ENCODE measurements at regions not wholly inside any gene's neighbourhood (a gene's known extent, or its start where the extent isn't known, plus 50 kb on each side); places are given as distances from the start of the nearest gene placed in this dataset.

GRCh38 chr10:91108820-91109219 is 111.6 kb upstream of the PCGF5 start:
- H3K27me3 ChIP-seq, result no peaks in the 10 kb centered on the region
- no peak overlapping the region for H3K4me3 ChIP-seq
- H3K36me3 ChIP-seq, result no peaks in the 10 kb centered on the region
- TF ChIP-seq POLR2A (IDR thresholded peaks at IDR 0.05), result no peak
- TF ChIP-seq CTCF (IDR thresholded peaks at IDR 0.05), result no peak
- DNase-seq (no peak), ATAC-seq (no peak)
- intact Hi-C loops (cut with DNase I), result loop anchor here in 1 of 10 donors (10.0 kb wide), 1 partner anchor 46 kb away; no protein-coding TSS in a partner anchor
- peaks cover 0 to 12% (median 1%) of the 10 kb centered on the region in 12 donors for H3K4me1 ChIP-seq
- H3K9me3 ChIP-seq, result peaks cover 0 to 8% (median 0%) of the 10 kb centered on the region in 12 donors
- H3K27ac ChIP-seq, result no peak overlapping the region

GRCh38 chr10:91111060-91111459 is 109.4 kb upstream of the PCGF5 start:
- ATAC-seq (peak in 3 of 4 donors; percentile 60 to 77 (median 68)), DNase-seq (no peak)
- TF ChIP-seq POLR2A (IDR thresholded peaks at IDR 0.05), result no peak
- TF ChIP-seq CTCF (IDR thresholded peaks at IDR 0.05), result no peak
- H3K27me3 ChIP-seq, result no peaks in the 10 kb centered on the region
- peaks cover 0 to 10% (median 0%) of the 10 kb centered on the region in 12 donors for H3K4me1 ChIP-seq
- H3K4me3 ChIP-seq, result no peak overlapping the region
- H3K9me3 ChIP-seq, result peaks cover 0 to 8% (median 0%) of the 10 kb centered on the region in 12 donors
- no peaks in the 10 kb centered on the region for H3K36me3 ChIP-seq
- WGBS, 4 donors, result 73 to 82% (median 77%) methylated on average over 3 of the region's 3 CpGs
- H3K27ac ChIP-seq, result peak overlapping the region in 7 of 12 donors; percentile 23 to 62 (median 42)
- intact Hi-C loops (cut with DNase I), result no loop called here

GRCh38 chr10:91115618-91116390 is 104.7 kb upstream of the PCGF5 start:
- Histone ChIP-seq H3K36me3 (no peaks in the 10 kb centered on the region), H3K4me1 (peaks cover 0 to 7% (median 0%) of the 10 kb centered on the region in 12 donors), H3K9me3 (no peaks in the 10 kb centered on the region), H3K4me3 (no peak overlapping the region), H3K27ac (no peak overlapping the region), H3K27me3 (no peaks in the 10 kb centered on the region)
- intact Hi-C loops (cut with DNase I), result no loop called here
- WGBS, 4 donors, result 80 to 94% (median 92%) methylated on average over 9 of the region's 9 CpGs
- no peak for TF ChIP-seq POLR2A (IDR thresholded peaks at IDR 0.05)
- no peak for TF ChIP-seq CTCF (IDR thresholded peaks at IDR 0.05)
- no peak for ATAC-seq
- no peak for DNase-seq

GRCh38 chr10:91117505-91117904 is 103.0 kb upstream of the PCGF5 start:
- no peak for ATAC-seq

More at GRCh38 chr10:91117505-91117904, 103.0 kb upstream of the PCGF5 start:
- Histone ChIP-seq H3K27me3 (no peaks in the 10 kb centered on the region), H3K27ac (no peak overlapping the region), H3K4me3 (no peak overlapping the region), H3K4me1 (no peaks in the 10 kb centered on the region), H3K36me3 (no peaks in the 10 kb centered on the region), H3K9me3 (no peaks in the 10 kb centered on the region)
- intact Hi-C loops (cut with DNase I), result no loop called here
- 76 to 87% (median 81%) methylated on average over 2 of the region's 2 CpGs for WGBS, 4 donors
- DNase-seq, result no peak
- TF ChIP-seq CTCF (IDR thresholded peaks at IDR 0.05) (no peak), POLR2A (IDR thresholded peaks at IDR 0.05) (no peak)
